HG02884 (cell line): ENCODE measurements at regions not wholly inside any gene's neighbourhood (a gene's known extent, or its start where the extent isn't known, plus 50 kb on each side); places are given as distances from the start of the nearest gene placed in this dataset.

Experiments
- ATAC-seq: cut with Tn5 transposase; IDR thresholded peaks from one replicate; pipeline ENCODE4 v1.9.1; 2021; ENCODE audit warnings: mild to moderate bottlenecking, moderate library complexity; ENCODE audit not compliant: unreplicated experiment

DNA sequence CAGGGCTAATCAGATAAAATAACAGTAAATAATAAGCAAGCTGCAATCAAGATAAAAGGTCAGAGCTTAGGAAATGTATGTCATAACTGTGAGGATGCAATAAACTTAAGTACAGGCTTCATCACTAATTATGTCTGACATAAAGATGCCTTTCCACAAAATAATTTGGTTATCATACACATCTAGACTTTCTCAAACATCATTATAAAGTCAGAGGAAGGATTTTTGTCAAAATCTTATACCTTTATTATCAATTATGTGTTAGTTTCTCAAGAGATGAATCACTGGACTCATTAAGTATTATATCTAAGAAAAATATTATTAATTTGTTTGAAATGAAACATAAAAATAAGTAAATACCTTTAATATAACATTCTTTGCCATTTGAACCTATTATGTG, 695.4 kb upstream of the INTU start:
- ATAC-seq = no peak

DNA sequence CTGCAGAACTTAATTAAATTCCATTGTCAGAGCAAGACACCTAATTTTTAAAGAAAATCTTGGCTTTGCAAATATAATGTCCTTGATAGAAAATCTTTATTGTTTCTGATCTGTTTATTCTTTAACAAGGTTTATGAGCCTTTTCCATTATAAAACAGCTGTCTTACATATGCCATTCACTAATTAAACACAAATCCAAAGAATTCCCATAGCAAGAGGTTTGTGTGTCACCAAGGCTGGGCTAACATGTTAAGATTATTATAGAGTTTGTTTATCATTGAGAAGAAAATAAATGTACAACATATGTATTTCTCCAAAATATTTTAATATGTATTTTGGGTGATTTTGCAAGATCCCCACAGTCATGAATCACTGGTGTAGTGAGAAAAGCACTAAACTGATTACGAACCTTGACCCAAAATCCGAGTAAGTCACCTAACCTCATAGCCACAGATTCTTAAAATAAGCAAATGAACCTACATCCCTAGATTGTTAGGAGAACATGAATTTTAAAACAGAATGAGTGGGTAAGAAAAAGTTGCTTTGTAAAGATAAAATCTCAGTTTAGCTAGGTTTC, 694.8 kb upstream of the INTU start:
- no peak for ATAC-seq

DNA sequence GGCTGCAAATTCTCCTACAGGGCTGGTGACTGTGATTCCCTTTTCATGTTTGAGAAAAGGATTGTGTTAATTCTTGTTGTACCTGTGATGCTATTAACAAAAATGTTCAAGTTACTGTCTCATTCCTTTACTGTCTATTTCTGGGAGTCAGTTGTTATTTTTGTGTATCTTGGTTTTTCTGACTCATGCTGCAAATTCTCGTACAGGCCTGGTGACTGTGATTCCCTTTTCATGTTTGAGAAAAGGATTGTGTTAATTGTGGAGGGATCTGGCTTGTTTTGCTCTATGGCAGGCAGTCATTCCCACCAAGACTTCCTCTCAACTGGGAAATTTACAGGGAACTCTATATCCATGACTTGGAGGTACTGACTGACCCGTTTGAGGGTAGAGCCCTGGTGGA, 693.4 kb upstream of the INTU start:
- no peak for ATAC-seq

DNA sequence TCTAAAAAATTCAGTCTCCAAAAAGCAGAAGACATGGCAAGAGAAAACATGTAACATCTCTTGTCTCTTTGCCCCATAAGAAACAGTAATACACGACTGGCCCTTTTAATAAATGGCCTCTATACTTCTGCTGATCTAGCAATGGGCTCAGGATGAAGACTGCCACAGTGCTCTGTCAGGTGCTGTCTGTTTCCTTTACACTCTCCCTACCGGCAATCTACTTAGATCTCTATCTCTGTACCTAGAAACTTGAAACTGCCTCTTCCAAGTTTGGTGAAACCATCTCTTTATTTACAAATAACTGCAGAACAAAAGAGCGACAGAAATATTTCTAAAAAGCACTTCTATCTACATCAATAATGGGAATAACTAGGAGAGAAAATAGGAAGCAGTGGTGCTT, 685.2 kb upstream of the INTU start:
- no peak for ATAC-seq

DNA sequence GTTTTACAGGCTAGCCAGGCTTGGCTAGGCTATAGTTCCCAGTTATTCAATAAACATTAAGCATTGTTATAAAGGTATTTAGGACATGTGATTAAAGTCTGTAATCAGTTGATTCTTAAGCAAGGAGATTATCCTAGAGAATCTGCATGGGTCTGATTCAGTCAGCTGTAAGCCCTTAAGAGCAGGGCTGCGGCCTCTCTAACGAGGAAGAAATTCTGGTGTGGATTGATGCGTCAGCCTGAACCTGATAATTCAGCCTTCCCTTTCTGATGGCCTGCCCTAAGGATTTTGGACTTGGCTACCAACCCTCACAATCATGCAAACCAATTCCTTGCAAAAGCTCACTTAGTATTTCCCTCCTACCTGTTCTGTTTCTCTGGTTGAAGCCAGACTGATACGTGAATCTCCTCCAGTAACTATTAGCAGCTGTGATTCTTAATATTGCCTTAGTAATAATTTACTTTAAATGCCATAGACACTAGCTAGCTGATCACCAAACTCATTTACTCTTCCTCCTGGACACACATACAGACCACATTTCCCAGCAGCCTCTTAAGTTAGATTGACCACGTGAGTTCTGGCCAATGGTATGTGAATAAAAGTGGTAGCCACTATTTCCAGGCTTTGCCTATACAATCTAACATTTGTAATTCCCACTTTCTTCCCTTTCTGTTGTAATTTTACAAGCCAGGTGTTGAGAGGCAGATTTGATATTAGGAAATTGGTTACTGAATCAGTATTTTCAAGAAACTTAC, 678.0 kb upstream of the INTU start:
- no peak for ATAC-seq

DNA sequence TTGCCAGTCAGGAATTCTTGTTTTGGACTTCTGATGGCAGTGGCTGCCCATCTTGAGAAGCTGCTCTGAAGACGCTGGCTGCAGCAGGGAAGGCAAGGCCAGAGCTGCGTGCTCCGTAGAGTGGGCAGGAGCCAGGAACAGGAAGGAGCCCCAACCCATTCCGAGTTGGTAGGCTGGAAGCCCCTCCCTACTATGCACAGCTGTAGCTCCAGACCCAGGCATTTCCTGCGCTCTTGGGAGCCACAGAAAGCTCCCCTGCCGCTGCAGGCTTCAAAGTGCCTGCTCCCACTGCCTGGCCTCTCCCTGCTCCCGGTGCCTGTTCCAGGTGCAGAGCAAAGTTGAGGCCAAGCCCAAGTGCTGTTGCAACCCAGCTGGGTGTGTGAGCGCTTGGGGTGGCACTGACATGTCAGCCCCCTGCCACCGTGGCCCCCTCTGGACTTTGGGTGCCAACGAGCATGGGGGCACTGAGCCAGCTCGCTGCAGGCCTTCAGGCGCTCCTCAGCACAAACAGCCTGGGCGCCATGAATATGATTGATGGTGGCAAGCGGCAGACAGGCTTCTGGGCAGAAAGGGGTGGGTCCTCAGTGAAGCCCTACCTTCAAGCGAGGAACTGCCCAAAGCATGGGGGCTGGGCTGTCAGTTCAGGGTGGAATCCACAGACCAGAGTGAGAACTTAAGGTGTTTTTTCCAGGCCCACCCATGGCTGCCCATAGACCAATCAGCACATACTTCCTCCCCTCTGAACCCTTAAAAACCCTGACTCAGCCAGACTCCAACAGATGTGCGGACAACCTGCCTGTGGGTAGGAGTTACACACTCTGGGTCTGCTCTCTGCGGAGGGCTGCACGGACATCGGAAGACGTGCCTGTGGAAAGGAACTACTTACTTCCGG, 677.2 kb upstream of the INTU start:
- ATAC-seq = no peak

DNA sequence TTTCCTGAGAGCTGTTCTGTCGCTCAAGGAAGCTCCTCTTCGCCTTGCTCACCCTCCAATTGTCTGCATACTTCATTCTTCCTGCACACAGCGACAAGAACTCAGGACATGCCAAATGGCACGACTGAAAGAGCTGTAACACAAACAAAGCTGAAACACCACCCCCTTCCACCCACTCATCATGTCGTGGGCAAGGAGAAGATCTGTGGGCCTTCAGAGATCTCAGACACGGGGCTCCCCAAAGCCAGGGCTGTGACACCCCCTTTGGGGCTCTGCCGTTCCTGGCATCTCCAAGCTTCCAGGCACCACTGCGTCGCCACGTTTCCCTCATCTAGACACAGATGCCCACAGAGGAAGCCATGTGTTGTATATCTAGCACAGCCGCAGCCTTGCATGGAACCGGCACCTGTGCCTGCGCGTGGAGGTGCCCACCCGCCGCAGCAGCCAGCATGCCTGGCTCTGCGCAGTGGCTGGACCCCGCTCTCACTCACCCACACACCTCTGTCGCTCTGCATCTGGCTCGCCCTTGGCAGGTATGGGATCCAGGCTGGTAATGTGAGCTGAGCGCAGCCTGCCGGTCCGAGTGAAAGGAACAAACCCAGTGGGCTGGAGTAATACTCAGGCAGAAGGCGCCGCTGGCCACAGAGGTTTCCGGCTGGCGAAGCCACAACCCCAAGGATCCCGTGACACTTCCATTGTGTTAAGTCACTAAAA, 676.4 kb upstream of the INTU start:
- ATAC-seq = no peak

DNA sequence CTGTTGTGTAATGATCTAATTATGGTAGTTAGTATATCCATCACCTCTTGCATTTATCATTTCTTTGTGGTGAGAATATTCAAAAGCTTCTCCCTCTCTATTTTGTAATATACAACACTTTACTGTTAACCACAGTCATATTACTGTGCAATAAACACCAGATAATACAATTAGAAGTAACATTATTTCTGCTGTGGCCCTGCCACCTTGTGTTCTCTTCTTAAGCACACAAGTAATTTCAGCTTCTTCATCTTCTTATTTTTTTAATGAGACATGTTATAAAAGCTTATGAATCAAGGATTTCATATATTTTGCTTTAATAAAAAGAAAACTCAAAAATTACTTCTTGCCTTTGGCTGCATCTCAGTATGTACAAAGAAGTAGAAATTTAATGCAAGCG, 675.2 kb upstream of the INTU start:
- no peak for ATAC-seq

DNA sequence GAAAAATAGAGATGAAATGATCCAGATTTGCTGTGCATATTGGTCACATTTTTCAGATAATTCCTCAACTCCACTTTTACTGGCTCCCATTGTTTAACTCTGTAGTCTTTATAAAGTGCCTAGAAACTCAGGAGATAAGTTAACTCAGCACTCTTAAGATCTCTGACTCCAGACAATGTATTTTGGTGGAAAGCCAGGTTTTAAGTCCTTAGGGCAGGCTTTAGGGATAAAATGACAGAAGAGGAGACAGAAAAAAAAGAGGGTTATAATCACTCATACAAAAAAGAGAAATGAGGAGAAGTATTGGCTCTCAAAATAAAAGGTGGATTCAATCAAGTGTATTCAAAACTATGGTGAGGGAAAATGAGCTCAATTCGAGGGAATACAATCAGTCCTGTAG, 674.8 kb upstream of the INTU start:
- no peak for ATAC-seq

DNA sequence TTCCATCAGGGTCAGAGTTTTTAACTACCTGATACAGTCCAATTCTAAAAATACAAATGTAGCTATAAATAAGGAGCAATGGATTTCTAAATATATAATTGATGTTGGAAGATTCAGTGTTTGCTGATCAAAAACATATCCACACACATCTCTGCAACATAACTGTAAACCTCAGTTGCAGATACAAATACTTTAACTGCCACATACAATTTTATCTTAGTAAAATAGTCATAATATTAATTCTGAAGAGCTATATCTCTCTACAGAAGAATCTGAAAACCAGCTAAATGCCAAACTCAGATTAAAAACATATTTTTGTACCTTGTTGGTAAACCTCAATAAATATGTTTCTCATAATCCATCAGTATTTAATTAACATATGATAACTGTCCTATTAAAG, 674.3 kb upstream of the INTU start:
- no peak for ATAC-seq

DNA sequence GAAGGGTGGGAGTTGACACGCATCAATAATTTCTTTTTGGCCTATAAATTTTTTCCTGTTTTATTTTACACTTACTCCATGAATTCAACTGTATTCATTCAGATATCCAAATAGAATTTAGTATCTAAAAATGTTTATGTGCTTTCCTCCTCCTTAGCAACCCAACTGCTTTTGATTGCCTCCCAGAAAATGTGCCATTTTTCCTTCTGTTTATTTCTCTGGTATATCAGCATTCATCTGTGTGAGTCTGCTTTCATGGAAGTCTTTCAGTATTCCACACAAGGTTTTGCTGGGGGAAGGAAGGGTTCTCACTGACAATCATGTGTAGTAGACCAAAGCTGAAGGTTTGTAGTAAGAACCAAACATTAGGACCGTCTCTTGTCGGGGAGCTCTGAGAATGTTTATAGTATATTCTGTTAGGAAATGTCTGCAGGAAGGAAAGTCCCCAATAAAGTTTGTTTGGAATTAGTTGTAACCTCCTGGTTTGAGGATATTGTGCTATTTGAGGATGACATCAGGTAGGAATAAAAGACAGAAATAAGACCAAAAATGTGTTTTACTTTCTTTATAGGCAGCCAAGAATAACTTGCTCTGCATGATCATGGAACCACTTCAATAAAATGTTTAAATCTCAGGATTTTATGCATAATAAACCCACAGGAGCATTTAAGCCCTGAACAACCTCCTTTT, 673.6 kb upstream of the INTU start:
- ATAC-seq = no peak

DNA sequence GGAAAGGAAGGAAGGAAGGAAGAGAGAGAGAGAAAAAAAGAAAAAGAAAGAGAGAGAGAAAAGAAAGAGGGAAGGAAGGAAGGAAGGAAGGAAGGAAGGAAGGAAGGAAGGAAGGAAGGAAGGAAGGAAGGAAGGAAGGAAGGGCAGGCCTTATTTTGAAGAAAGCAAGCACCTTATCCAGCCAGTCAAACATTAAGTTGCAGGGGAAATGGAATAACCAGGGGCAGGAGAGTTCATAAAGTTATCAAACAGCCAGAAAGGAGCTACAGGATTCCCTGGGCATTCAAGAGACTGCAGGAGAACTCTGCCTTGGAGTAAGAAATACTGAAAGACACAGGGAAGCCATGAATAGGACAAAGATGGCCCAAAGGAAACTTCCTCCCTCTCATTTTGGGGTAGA, 672.0 kb upstream of the INTU start:
- no peak for ATAC-seq

DNA sequence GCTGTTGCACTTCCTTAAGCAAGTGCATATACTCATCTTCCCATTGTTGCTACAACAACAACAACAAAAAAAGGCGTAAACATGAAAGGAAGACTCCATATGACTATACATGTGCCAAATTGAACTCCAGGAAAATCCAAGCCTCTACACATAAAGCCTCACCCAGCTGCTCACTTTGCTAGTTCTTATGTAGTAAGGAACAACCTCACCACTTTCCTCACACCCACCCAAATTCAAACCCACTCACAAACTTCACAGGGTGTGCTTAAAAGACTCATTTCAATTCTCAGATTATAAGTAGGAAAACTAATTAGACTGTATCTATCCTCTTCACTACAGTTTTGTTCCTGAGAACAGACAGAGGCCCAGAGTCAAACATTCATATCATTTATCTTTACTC, 671.1 kb upstream of the INTU start:
- no peak for ATAC-seq

DNA sequence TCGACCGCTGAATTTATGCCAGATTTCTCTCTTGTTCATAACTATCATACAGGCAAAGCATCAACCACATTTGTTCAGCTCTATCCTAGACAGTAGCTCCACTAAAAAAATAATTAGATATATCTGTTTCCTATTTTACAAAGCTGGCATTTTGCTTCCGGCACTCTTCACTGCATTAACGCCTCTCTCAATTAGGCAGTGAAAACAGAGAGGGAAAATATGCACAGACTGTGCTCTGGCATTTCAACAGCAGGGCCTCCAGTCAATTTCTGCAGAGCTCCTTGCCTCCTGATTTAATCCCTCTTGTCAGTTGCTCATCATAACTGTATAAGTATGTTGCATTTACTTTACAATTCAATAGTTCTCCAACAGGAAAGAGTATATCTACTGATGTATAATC, 666.9 kb upstream of the INTU start:
- ATAC-seq = no peak

DNA sequence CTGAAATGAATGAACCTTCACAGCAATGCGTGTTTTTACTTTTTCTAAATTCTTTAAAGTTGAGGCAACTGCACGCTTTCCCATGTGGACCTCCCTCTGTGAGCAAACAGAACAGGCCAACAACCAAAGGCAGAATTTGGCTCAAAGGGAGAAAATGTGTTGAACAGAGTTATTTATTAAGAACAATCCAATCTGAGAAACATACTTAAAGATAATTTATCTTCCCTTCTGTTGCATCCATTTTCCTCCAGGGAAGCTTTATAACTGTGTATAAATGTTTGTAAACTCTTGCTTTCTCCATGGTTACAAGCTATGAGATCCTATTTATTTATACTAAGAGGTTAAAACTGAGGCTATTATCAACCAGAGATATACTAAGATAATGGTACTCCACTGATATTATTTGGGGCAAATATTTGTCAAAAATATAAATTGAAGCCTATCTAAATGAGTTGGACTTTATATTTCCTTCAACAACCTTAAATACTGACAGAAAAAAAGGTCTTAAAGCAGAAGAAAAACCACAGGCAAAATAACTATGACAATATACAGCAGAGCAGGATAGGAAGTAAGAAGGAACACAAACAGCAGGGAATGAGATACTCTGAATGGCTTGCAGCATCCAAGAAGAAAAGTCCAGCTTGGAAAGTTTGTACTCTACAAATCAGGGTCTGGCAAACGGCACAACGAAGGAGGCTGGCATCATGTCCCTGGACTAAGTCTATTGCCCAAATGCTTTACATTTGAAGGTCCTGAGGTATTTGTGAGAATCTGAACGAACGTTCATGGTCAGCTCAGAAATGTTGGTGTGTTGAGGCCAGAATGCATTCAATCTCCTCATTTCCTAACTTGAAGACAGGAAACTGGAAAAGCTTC, 663.2 kb upstream of the INTU start:
- no peak for ATAC-seq

DNA sequence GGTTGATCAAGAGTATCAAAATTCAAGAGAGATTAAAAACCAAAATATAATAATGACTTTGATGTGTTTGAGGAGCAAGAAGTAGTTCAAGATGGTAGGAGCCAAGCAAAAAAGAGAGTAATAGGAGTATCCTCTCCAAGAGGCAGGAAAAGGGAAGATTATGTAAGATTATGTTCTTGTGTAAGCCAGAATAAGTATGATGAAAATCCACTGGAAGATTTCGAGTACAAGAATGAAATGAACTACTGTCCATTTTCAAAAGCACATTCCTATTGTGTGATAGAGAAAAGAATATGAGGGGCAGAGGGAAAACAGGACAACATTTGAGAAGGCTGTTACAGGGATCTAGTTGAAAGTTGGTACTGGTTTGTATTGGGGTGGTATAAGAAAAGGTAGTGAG, 659.6 kb upstream of the INTU start:
- no peak for ATAC-seq

DNA sequence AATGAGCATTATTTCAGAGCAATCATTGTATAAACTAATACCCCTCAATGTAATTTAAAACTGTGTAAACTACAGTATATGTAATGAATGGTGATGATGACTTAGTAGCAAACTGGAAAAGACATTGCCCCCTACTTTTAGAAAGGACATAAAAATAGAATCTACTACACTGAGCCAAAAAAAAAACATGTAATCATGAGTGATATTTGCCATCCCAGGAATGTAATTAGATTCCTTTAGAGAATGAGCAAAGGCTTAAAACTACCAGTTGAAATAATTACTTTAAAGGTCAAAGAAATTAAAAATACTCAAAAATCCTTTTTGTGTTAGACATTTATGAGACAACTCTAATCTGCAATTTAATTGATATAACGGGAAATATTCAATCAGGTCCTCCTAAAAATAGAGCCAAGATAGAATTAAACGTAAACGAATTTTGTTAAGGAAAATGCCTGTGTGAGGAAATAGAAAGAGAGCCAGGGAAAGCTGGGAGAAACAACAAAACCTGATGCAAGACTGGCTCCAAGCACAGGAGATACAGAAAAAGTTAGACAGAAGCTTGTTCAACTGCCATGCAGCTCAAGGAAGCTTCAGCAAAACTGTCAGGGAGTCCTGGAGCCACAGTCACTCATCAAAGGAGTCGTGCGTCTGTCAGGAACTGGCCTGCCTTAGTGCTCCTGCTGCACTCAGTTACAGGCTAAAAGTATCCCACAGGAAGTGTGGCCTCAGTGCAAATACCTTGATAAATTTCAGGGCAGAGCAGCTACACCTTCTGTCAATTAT, 655.7 kb upstream of the INTU start:
- ATAC-seq = no peak

DNA sequence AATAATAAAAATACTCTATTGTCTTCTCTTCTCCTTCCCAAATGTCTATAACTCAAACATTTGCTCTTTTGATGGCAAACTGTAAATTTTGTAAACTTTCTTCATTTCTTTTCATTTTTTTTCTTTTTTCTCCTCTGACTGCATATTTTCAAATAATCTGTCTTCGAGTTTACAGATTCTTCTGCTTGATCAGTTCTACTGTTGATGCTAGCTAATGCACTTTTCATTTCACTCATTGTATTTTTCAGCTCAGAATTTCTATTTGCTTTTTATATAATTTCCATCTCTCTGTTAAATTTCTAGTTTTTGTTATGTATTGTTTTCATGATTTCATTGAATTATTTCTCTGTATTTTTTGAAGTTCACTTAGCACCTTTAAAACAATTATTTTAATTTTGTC, 646.8 kb upstream of the INTU start:
- no peak for ATAC-seq

DNA sequence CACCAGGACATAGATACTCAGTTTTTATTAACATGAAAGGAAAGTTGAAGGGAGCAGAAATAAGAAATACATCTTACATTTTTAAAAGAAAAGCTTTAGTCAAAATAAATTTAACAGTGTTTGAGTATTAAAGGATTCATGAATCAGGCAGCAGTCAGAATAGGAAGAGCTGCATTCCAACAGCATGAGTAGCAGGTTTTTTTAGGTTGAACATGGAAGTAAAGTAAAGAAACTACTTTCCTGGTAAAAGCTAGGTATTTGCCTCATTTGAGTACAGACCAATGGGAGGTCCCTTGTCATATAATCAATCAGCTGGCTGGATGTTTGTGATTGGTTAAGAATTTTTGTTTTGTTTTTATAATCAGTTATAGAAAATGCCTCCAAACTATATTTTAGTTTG, 645.9 kb upstream of the INTU start:
- no peak for ATAC-seq
